GM21529 (cell line): ENCODE measurements at regions not wholly inside any gene's neighbourhood (a gene's known extent, or its start where the extent isn't known, plus 50 kb on each side); places are given as distances from the start of the nearest gene placed in this dataset.

Source experiments
- ATAC-seq: cut with Tn5 transposase; IDR thresholded peaks from one replicate; pipeline ENCODE4 v1.9.1; 2021; ENCODE audit not compliant: unreplicated experiment

GRCh38 chr1:68551459-68551858, 54.6 kb upstream of the DEPDC1 start:
- no peak for ATAC-seq

- ATAC-seq, result peak; percentile 70
Measured at GRCh38 chr1:68558321-68559026, 61.6 kb upstream of the DEPDC1 start.

GRCh38 chr1:68565923-68566322, 69.0 kb upstream of the DEPDC1 start:
- ATAC-seq, result no peak

GRCh38 chr1:68570871-68571270, 74.0 kb upstream of the DEPDC1 start:
- no peak for ATAC-seq

GRCh38 chr1:68571454-68572235, 74.8 kb upstream of the DEPDC1 start:
- no peak for ATAC-seq

GRCh38 chr1:68585351-68585750, 88.5 kb upstream of the DEPDC1 start:
- ATAC-seq, result no peak

GRCh38 chr1:68586766-68587165, 89.9 kb upstream of the DEPDC1 start:
- no peak for ATAC-seq

GRCh38 chr1:68588304-68588703, 91.4 kb upstream of the DEPDC1 start:
- ATAC-seq, result no peak

GRCh38 chr1:68590473-68590872, 93.6 kb upstream of the DEPDC1 start:
- no peak for ATAC-seq

- ATAC-seq, result no peak
Measured at GRCh38 chr1:68594851-68595250, 98.0 kb upstream of the DEPDC1 start.

- ATAC-seq, result no peak
Measured at GRCh38 chr1:68600049-68600661, 103.3 kb upstream of the DEPDC1 start.

- no peak for ATAC-seq
Measured at GRCh38 chr1:68608289-68608688, 111.4 kb upstream of the DEPDC1 start.

GRCh38 chr1:68615312-68615711, 118.4 kb upstream of the DEPDC1 start:
- ATAC-seq, result no peak

GRCh38 chr1:68617942-68618341, 121.1 kb upstream of the DEPDC1 start:
- no peak for ATAC-seq

GRCh38 chr1:68620571-68620970, 123.7 kb upstream of the DEPDC1 start:
- ATAC-seq, result no peak

- ATAC-seq, result no peak
Measured at GRCh38 chr1:68623700-68624099, 126.8 kb upstream of the DEPDC1 start.

- ATAC-seq, result no peak
Measured at GRCh38 chr1:68624233-68624632, 127.4 kb upstream of the DEPDC1 start.

- ATAC-seq, result no peak
Measured at GRCh38 chr1:68625624-68626023, 128.7 kb upstream of the DEPDC1 start.

- no peak for ATAC-seq
Measured at GRCh38 chr1:68633141-68633919, 136.4 kb upstream of the DEPDC1 start.

- ATAC-seq, result no peak
Measured at GRCh38 chr1:68644504-68644903, 147.6 kb upstream of the DEPDC1 start.

- no peak for ATAC-seq
Measured at GRCh38 chr1:68651115-68651514, 154.2 kb upstream of the DEPDC1 start.
